Peyer's patch (tissue), 4 donors: ENCODE measurements at regions not wholly inside any gene's neighbourhood (a gene's known extent, or its start where the extent isn't known, plus 50 kb on each side); places are given as distances from the start of the nearest gene placed in this dataset.

Experiments
- CTCF ChIP-seq, 6 experiments: fragments of 450-650 bp in 4 of 6; fragments of 200-600 bp in 2 of 6; sonication (generic) in 1 of 6; IDR thresholded peaks; one replicate each; pipeline ENCODE4 v1.5.1; 2017 to 2019; ENCODE audit warnings: antibody characterized with exemption in 6 of 6, mild to moderate bottlenecking in 3 of 6, moderate library complexity in 1 of 6
- POLR2A ChIP-seq, 2 donors: fragments of 450-650 bp; IDR thresholded peaks; one replicate each; pipeline ENCODE4 v1.5.1; 2017; ENCODE audit warnings: antibody characterized with exemption in 2 of 2, mild to moderate bottlenecking in 2 of 2, moderate library complexity in 2 of 2

GRCh38 chr3:103873021-103873420, 1438.2 kb downstream of the ZPLD1 start:
- TF ChIP-seq POLR2A (IDR thresholded peaks at IDR 0.05), result no peak
- no peak for TF ChIP-seq CTCF (IDR thresholded peaks at IDR 0.05)
